Endothelial cell of umbilical vein (primary cell): ENCODE measurements at regions not wholly inside any gene's neighbourhood (a gene's known extent, or its start where the extent isn't known, plus 50 kb on each side); places are given as distances from the start of the nearest gene placed in this dataset.

ENCODE experiments used
- BruUV-seq: library from RNA; stranded (reverse); fragments of 400-500 nt; replicated peaks from 2 replicates; lab custom pipeline; 2021; lab: Mats Ljungman, UMichigan
- CTCF ChIA-PET: fragments of 300-600, 350-600 bp; sonication (Branson Sonifier 250); formaldehyde crosslinking; loops from one replicate; lab custom pipeline; 2021; ENCODE audit warnings: antibody characterized with exemption, inconsistent platforms; lab: Charles Lee
- POLR2A ChIA-PET: fragments of 300-600, 350-600 bp; sonication (Branson Sonifier 250); formaldehyde crosslinking; loops from one replicate; lab custom pipeline; 2021; ENCODE audit warnings: antibody characterized with exemption, inconsistent platforms; lab: Charles Lee
- DNase-seq: peaks from one replicate; pipeline ENCODE4 v3.0.0-alpha.2; 2011; ENCODE audit warnings: low read depth, low spot score
- FAIRE-seq: peaks from 2 replicates; lab custom pipeline; 2011; peaks lifted over from hg19 to GRCh38; lab: Jason Lieb, UNC
- H2AFZ ChIP-seq: 2 replicates; pipeline ENCODE4 v1.6.0; 2012; ENCODE audit warnings: low read depth, low read length, control low read depth, inconsistent platforms
- H3K27ac ChIP-seq: 2 replicates; pipeline ENCODE4 v1.5.1; 2011; ENCODE audit warnings: low read depth, mild to moderate bottlenecking, control low read depth, low read length, moderate library complexity; ENCODE audit not compliant: insufficient read depth
- H3K27me3 ChIP-seq, 2 experiments: 2 replicates each; pipeline versions ENCODE4 v1.6.0 to v1.6.1; 2011; ENCODE audit warnings: low read length in 2 of 2, mixed read lengths in 1 of 2; ENCODE audit not compliant: control insufficient read depth in 2 of 2, insufficient read depth in 2 of 2
- H3K36me3 ChIP-seq, 2 experiments: 2 replicates in 1 of 2; 3 replicates in 1 of 2; pipeline ENCODE4 v1.5.1; 2011; ENCODE audit warnings: low read length in 2 of 2, mild to moderate bottlenecking in 1 of 2, moderate library complexity in 1 of 2; ENCODE audit not compliant: control insufficient read depth in 2 of 2, insufficient read depth in 2 of 2; ENCODE audit errors: extremely low read depth in 1 of 2
- H3K4me1 ChIP-seq: 3 replicates; pipeline ENCODE4 v1.5.1; 2011; ENCODE audit warnings: mild to moderate bottlenecking, low read length; ENCODE audit not compliant: control insufficient read depth, insufficient read depth; ENCODE audit errors: extremely low read depth
- H3K4me2 ChIP-seq: 2 replicates; pipeline ENCODE4 v1.6.1; 2011; ENCODE audit warnings: low read length, control low read depth, mixed read lengths; ENCODE audit not compliant: insufficient read depth
- H3K4me3 ChIP-seq, 3 experiments: fragments of 200-600 bp in 1 of 3; sonication (generic), shearing (Covaris generic) in 1 of 3; replicated peaks in 1 of 3; 2 replicates each; pipeline ENCODE4 v1.5.1; 2011 to 2016; ENCODE audit warnings: control low read depth in 3 of 3, low read length in 3 of 3, mild to moderate bottlenecking in 2 of 3, inconsistent platforms in 1 of 3, low read depth in 1 of 3, moderate library complexity in 1 of 3; ENCODE audit not compliant: insufficient read depth in 1 of 3
- H3K79me2 ChIP-seq: 2 replicates; pipeline ENCODE4 v1.6.0; 2012; ENCODE audit warnings: low read length, inconsistent platforms; ENCODE audit not compliant: control insufficient read depth, insufficient read depth
- H3K9ac ChIP-seq: replicated peaks from 2 replicates; pipeline ENCODE3; 2011; ENCODE audit warnings: low read length, control low read depth; ENCODE audit not compliant: insufficient read depth; ENCODE audit errors: extremely low read depth
- H3K9me1 ChIP-seq: replicated peaks from 3 replicates; pipeline ENCODE4 v1.6.0; 2011; ENCODE audit warnings: mild to moderate bottlenecking, low read length; ENCODE audit not compliant: control insufficient read depth, insufficient read depth; ENCODE audit errors: extremely low read depth
- H3K9me3 ChIP-seq: replicated peaks from 2 replicates; pipeline ENCODE4 v1.5.1; 2012; ENCODE audit warnings: low read length, inconsistent platforms; ENCODE audit not compliant: control insufficient read depth, insufficient read depth
- H4K20me1 ChIP-seq: replicated peaks from 2 replicates; pipeline ENCODE3; 2011; ENCODE audit warnings: mild to moderate bottlenecking, low read length; ENCODE audit not compliant: control insufficient read depth, insufficient read depth; ENCODE audit errors: extremely low read depth
- EZH2 ChIP-seq: IDR thresholded peaks from 2 replicates; pipeline ENCODE4 v1.6.1; 2012; ENCODE audit warnings: borderline replicate concordance, low read depth, mild to moderate bottlenecking, moderate library complexity, low read length, inconsistent platforms; ENCODE audit not compliant: severe bottlenecking
- FOS ChIP-seq: IDR thresholded peaks from 2 replicates; pipeline ENCODE4 v1.6.1; 2011; ENCODE audit warnings: mild to moderate bottlenecking, low read length, moderate library complexity, borderline replicate concordance; ENCODE audit not compliant: insufficient read depth
- GATA2 ChIP-seq: IDR thresholded peaks from 2 replicates; pipeline ENCODE4 v1.7.0; 2011; ENCODE audit warnings: low read depth, mild to moderate bottlenecking, moderate library complexity, mixed read lengths, low read length; ENCODE audit not compliant: insufficient read length, insufficient read depth
- JUN ChIP-seq: IDR thresholded peaks from 2 replicates; pipeline ENCODE4 v1.6.1; 2011; ENCODE audit warnings: borderline replicate concordance, low read depth; ENCODE audit not compliant: insufficient read length, insufficient read depth
- MYC ChIP-seq: IDR thresholded peaks from one replicate; pipeline ENCODE4 v1.6.1; 2011; ENCODE audit warnings: mild to moderate bottlenecking, low read depth, low read length
- POLR2A ChIP-seq: IDR thresholded peaks from 2 replicates; pipeline ENCODE4 v1.6.1; 2012; ENCODE audit warnings: low read depth, mild to moderate bottlenecking, control low read depth, low read length
- POLR2AphosphoS5 ChIP-seq: IDR thresholded peaks from 2 replicates; pipeline ENCODE4 v1.6.1; 2012; ENCODE audit warnings: low read depth, mild to moderate bottlenecking, control low read depth, low read length, moderate library complexity; ENCODE audit not compliant: insufficient read depth
- dilution Hi-C: fragments of 300-500 bp; cut with MboI; formaldehyde crosslinking; loops from one replicate; pipeline ENCODE4 v1.15.0; 2019; ENCODE audit warnings: low sequenced_read_pairs; ENCODE audit not compliant: extremely low pct_ligation_motif_present
- intact Hi-C: fragments of 100-400 bp; cut with micrococcal nuclease; formaldehyde crosslinking; loops from one replicate; pipeline ENCODE4 v1.10.0; 2022
- TF ChIP-seq, protein P1 (sequence below), 2 donors: IDR thresholded peaks; 1 replicate in 1 of 2; 2 replicates in 1 of 2; pipeline ENCODE4 v1.5.1; 2011; ENCODE audit warnings: low read length in 2 of 2, mild to moderate bottlenecking in 2 of 2, moderate library complexity in 2 of 2, control low read depth in 1 of 2, inconsistent platforms in 1 of 2, low read depth in 1 of 2; ENCODE audit not compliant: insufficient read depth in 1 of 2; ENCODE audit errors: extremely low read depth in 1 of 2
- TF ChIP-seq, protein P2 (sequence below): IDR thresholded peaks from 2 replicates; pipeline ENCODE4 v1.6.1; 2011; ENCODE audit not compliant: insufficient read depth, insufficient read length

DNA sequence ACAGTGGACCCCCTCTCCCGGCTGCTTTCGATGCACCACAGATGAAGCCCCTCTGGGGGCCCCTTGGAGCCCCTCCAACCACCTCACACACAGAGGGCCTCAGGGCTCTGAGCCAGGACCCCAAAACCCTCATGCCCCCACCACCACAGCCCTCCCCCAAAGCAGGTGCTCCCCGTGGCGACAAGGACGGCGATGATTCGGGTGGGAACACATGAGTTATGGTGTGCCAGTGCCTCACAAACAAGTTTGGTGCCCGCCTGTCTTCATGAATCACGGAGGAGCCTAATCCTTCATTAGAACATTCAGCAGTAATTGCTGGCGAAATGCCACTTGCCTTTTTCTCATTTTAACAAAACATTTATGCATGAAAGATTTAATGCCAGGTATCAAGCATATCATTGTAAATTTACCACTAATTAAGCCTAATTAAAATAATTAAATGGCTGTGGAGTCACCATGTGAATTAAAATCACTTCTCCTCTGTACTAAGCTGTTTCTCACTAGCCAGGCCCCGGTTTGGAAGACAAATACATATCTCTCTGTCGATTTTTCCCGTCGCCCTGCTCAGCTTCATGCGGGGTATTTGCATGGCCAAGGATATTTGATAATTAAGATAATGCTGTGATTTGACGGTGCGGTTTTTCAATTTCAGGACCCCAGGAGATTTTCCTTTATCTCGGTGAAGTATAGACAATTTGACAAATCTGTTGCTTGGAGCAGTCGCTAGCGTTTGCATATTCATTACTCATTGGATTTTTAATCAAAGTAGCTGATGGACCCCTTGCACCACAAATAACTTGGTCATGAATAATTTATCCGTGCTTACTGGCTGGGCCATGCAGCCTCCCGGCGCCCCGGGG is 157.0 kb downstream of the TLE3 start:
- no peaks in the 10 kb centered on the region for H3K36me3 ChIP-seq
- dilution Hi-C loops (no loop called here), intact Hi-C loops (no loop called here)
- no peaks in the 10 kb centered on the region for H3K9me3 ChIP-seq
- DNase-seq (no peak), FAIRE-seq (no peak)
- no peaks in the 10 kb centered on the region for H3K4me1 ChIP-seq
- H3K9ac ChIP-seq = no peak overlapping the region
- H3K79me2 ChIP-seq = no peaks in the 10 kb centered on the region
- H3K27me3 ChIP-seq = no peaks in the 10 kb centered on the region
- CTCF ChIA-PET = no interaction called here
- BruUV-seq = no TSS peak
- H3K4me2 ChIP-seq = no peak overlapping the region
- H3K27ac ChIP-seq = no peak overlapping the region
- H4K20me1 ChIP-seq = no peaks in the 10 kb centered on the region
- POLR2A ChIA-PET = no interaction called here
- H3K9me1 ChIP-seq = no peaks in the 10 kb centered on the region
- H3K4me3 ChIP-seq = no peak overlapping the region
- H2AFZ ChIP-seq = no peak overlapping the region
- TF ChIP-seq FOS (no peak), GATA2 (no peak), POLR2A (no peak)
- TF ChIP-seq, protein P1, sequence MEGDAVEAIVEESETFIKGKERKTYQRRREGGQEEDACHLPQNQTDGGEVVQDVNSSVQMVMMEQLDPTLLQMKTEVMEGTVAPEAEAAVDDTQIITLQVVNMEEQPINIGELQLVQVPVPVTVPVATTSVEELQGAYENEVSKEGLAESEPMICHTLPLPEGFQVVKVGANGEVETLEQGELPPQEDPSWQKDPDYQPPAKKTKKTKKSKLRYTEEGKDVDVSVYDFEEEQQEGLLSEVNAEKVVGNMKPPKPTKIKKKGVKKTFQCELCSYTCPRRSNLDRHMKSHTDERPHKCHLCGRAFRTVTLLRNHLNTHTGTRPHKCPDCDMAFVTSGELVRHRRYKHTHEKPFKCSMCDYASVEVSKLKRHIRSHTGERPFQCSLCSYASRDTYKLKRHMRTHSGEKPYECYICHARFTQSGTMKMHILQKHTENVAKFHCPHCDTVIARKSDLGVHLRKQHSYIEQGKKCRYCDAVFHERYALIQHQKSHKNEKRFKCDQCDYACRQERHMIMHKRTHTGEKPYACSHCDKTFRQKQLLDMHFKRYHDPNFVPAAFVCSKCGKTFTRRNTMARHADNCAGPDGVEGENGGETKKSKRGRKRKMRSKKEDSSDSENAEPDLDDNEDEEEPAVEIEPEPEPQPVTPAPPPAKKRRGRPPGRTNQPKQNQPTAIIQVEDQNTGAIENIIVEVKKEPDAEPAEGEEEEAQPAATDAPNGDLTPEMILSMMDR (IDR thresholded peaks at IDR 0.05; ENCODE audit: extremely low read depth in 1 of 2, insufficient read depth in 1 of 2, low read depth in 1 of 2, low read length in 2 of 2) = no peak

DNA sequence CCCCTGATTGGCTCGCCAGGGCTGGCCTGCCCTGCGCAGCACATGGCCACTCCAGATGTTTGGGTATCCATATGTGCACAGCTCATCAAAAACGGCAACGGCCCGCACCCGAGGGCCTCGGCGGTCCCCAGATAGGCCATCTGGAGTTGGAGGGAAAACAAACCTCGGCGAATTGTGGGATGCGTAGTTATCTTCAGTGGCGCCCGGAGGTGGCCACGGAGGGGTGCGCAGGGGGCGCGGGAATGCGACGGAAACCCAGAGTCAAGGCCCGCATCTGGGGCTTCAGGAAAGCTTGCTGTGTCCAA is 156.5 kb downstream of the TLE3 start:
- no peaks in the 10 kb centered on the region for H3K4me1 ChIP-seq
- CTCF ChIA-PET = no interaction called here
- no peaks in the 10 kb centered on the region for H3K9me3 ChIP-seq
- intact Hi-C loops = no loop called here
- no peak overlapping the region for H3K4me2 ChIP-seq
- no peaks in the 10 kb centered on the region for H3K36me3 ChIP-seq
- POLR2A ChIA-PET = no interaction called here
- no peaks in the 10 kb centered on the region for H4K20me1 ChIP-seq
- no peaks in the 10 kb centered on the region for H3K27me3 ChIP-seq
- no peak for DNase-seq
- no peaks in the 10 kb centered on the region for H3K79me2 ChIP-seq
- no peak overlapping the region for H3K27ac ChIP-seq
- dilution Hi-C loops = no loop called here
- H3K9me1 ChIP-seq = no peaks in the 10 kb centered on the region
- TF ChIP-seq POLR2A (no peak), GATA2 (no peak), MYC (no peak), EZH2 (no peak), POLR2AphosphoS5 (no peak), FOS (no peak), JUN (no peak)
- TF ChIP-seq, protein P2, sequence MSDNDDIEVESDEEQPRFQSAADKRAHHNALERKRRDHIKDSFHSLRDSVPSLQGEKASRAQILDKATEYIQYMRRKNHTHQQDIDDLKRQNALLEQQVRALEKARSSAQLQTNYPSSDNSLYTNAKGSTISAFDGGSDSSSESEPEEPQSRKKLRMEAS = no peak
- TF ChIP-seq, protein P1 (IDR thresholded peaks at IDR 0.05; ENCODE audit: extremely low read depth in 1 of 2, insufficient read depth in 1 of 2, low read depth in 1 of 2, low read length in 2 of 2) = no peak
- no peak for FAIRE-seq
- H3K9ac ChIP-seq = no peak overlapping the region
- BruUV-seq = no TSS peak
- H2AFZ ChIP-seq = no peak overlapping the region
- no peak overlapping the region for H3K4me3 ChIP-seq
